GM12878 (cell line): ENCODE measurements at regions not wholly inside any gene's neighbourhood (a gene's known extent, or its start where the extent isn't known, plus 50 kb on each side); places are given as distances from the start of the nearest gene placed in this dataset.

Experiments
- ATAC-seq: fragments of 200-7000 bp; cut with Tn5 transposase; 3 replicates; pipeline ENCODE4 v1.9.1; 2020; ENCODE audit warnings: mild to moderate bottlenecking, moderate library complexity
- BruUV-seq: library from RNA; stranded (reverse); fragments of 400-500 nt; replicated peaks from 2 replicates; lab custom pipeline; 2021; lab: Mats Ljungman, UMichigan
- CTCF ChIA-PET: fragments of 300-600 bp; sonication (Branson Sonifier 250); formaldehyde crosslinking; extraction: SDS; loops from one replicate; lab custom pipeline; 2021; ENCODE audit warnings: inconsistent platforms; lab: Yijun Ruan, JAX
- POLR2A ChIA-PET: fragments of 350-600 bp; formaldehyde crosslinking; extraction: SDS; loops from one replicate; lab custom pipeline; 2021; ENCODE audit warnings: inconsistent platforms; lab: Charles Lee
- RAD21 ChIA-PET: fragments of 300-600 bp; sonication (Branson Sonifier 250); formaldehyde crosslinking; loops from one replicate; lab custom pipeline; 2023; ENCODE audit warnings: antibody characterized with exemption; ENCODE audit not compliant: unreplicated experiment; lab: Charles Lee
- SMC1A ChIA-PET: fragments of 300-600 bp; sonication (Branson Sonifier 250); formaldehyde crosslinking; loops from one replicate; lab custom pipeline; 2023; ENCODE audit not compliant: unreplicated experiment, uncharacterized antibody; lab: Charles Lee
- DNase-seq: peaks from one replicate; pipeline ENCODE4 v3.0.0-alpha.2; 2011; ENCODE audit warnings: low read depth, low spot score
- FAIRE-seq: peaks from 3 replicates; lab custom pipeline; 2011; peaks lifted over from hg19 to GRCh38; lab: Jason Lieb, UNC
- H2AFZ ChIP-seq: 2 replicates; pipeline ENCODE4 v1.6.0; 2011; ENCODE audit warnings: low read depth, low read length, control low read depth; ENCODE audit not compliant: control insufficient read depth
- H3K27ac ChIP-seq: 2 replicates; pipeline ENCODE4 v1.5.1; 2011; ENCODE audit warnings: control low read depth; ENCODE audit not compliant: control insufficient read depth, insufficient read depth
- H3K27me3 ChIP-seq, 2 experiments: replicated peaks in 1 of 2; 2 replicates each; pipeline versions ENCODE4 v1.6.0 to v1.6.1; 2011; ENCODE audit warnings: low read length in 1 of 2; ENCODE audit not compliant: control insufficient read depth in 2 of 2, insufficient read depth in 2 of 2
- H3K36me3 ChIP-seq, 2 experiments: 2 replicates each; pipeline ENCODE4 v1.5.1; 2011; ENCODE audit warnings: low read length in 1 of 2; ENCODE audit not compliant: control insufficient read depth in 2 of 2, insufficient read depth in 2 of 2
- H3K4me1 ChIP-seq: 2 replicates; pipeline ENCODE4 v1.6.1; 2011; ENCODE audit warnings: mild to moderate bottlenecking, low read length, moderate library complexity, mixed read lengths; ENCODE audit not compliant: control insufficient read depth, insufficient read depth
- H3K4me2 ChIP-seq: 2 replicates; pipeline ENCODE4 v1.6.0; 2011; ENCODE audit warnings: control low read depth; ENCODE audit not compliant: control insufficient read depth, insufficient read depth
- H3K4me3 ChIP-seq: fragments of 200-600 bp; sonication (generic); 2 replicates; pipeline ENCODE4 v1.5.1; 2016
- H3K79me2 ChIP-seq: 2 replicates; pipeline ENCODE4 v1.6.0; 2011; ENCODE audit warnings: low read length; ENCODE audit not compliant: control insufficient read depth, insufficient read depth
- H3K9ac ChIP-seq: 2 replicates; pipeline ENCODE4 v1.8.0; 2011; ENCODE audit warnings: low read length, control low read depth, mixed read lengths; ENCODE audit not compliant: control insufficient read depth, insufficient read depth
- H3K9me3 ChIP-seq: replicated peaks from 3 replicates; pipeline ENCODE4 v1.5.1; 2011; ENCODE audit warnings: mild to moderate bottlenecking, low read length; ENCODE audit not compliant: control insufficient read depth, insufficient read depth
- H4K20me1 ChIP-seq: 2 replicates; pipeline ENCODE4 v1.6.0; 2011; ENCODE audit not compliant: control insufficient read depth, insufficient read depth
- ATF7 ChIP-seq: fragments of 450-650 bp; IDR thresholded peaks from 2 replicates; pipeline ENCODE4 v1.6.1; 2016; ENCODE audit warnings: low read depth, mild to moderate bottlenecking
- CHD1 ChIP-seq: IDR thresholded peaks from 2 replicates; pipeline ENCODE4 v1.6.1; 2012; ENCODE audit warnings: low read depth, low read length, improper control_type of control experiment
- WGBS: methylation state at CpG from one replicate; pipeline ENCODE4 v1.1.6; 2016; ENCODE audit warnings: low lambda C conversion rate; ENCODE audit not compliant: insufficient replicate concordance, insufficient coverage; ENCODE audit errors: missing lambda C conversion rate; 5-methylcytosine and 5-hydroxymethylcytosine counted together
- in situ Hi-C: fragments of 300-500 bp; cut with MboI; formaldehyde crosslinking; loops from 9 replicates; pipeline ENCODE4 v1.14.3; 2018; ENCODE audit warnings: mixed read lengths
- intact Hi-C: fragments of 100-400 bp; cut with micrococcal nuclease; formaldehyde crosslinking; loops from one replicate; pipeline ENCODE4 v1.14.2; 2022; ENCODE audit not compliant: unreplicated experiment
- TF ChIP-seq, protein P1 (sequence below): IDR thresholded peaks from 2 replicates; pipeline ENCODE4 v1.6.1; 2011; ENCODE audit warnings: low read depth, mild to moderate bottlenecking, low read length, moderate library complexity, borderline replicate concordance; ENCODE audit errors: extremely low read depth
- TF ChIP-seq, protein P2 (sequence below): fragments of 150-350 bp; IDR thresholded peaks from 2 replicates; pipeline ENCODE4 v1.6.1; 2016; ENCODE audit warnings: low read depth, low read length

DNA sequence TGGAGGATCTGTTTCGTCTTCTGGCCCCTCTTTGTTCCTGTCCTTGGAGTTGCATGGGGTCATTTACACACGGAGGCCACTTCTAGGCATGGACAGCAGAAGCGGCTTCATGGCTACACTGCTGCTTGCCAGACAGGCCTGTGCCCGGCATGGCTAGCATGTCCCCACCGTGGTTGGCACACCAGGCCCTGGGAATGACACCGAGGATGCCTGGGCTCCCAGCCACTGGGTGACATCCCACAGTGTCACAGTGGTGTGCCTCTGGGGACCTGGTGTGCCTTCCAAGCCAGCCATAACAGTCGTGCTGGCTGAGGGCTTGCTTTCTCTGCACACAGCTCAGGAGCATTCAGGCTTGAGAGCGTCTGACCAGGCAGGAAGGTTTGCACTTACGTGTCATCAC is 910.1 kb downstream of the TBC1D22A start:
- no peak for FAIRE-seq
- CTCF ChIA-PET = no interaction called here

More for the DNA sequence above, 910.1 kb downstream of the TBC1D22A start:
- no peaks in the 10 kb centered on the region for H3K36me3 ChIP-seq
- no peaks in the 10 kb centered on the region; the same call in 2 of the 3 replicates for H3K9me3 ChIP-seq
- H4K20me1 ChIP-seq = no peaks in the 10 kb centered on the region
- in situ Hi-C loops = no loop called here
- WGBS = 23% methylated on average over 7 of the region's 9 CpGs
- ChIA-PET POLR2A (no interaction called here), SMC1A (no interaction called here), RAD21 (no interaction called here)
- no peak overlapping the region for H3K4me2 ChIP-seq
- H3K79me2 ChIP-seq = no peaks in the 10 kb centered on the region
- no TSS peak for BruUV-seq
- no peak overlapping the region for H3K9ac ChIP-seq
- no peak overlapping the region for H3K4me3 ChIP-seq
- H2AFZ ChIP-seq = no peak overlapping the region
- no peak for ATAC-seq
- intact Hi-C loops = no loop called here
- no peaks in the 10 kb centered on the region for H3K27me3 ChIP-seq
- TF ChIP-seq, protein P1, sequence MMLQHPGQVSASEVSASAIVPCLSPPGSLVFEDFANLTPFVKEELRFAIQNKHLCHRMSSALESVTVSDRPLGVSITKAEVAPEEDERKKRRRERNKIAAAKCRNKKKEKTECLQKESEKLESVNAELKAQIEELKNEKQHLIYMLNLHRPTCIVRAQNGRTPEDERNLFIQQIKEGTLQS = no peak
- TF ChIP-seq CHD1 = no peak
- TF ChIP-seq ATF7 = no peak
- TF ChIP-seq, protein P2, sequence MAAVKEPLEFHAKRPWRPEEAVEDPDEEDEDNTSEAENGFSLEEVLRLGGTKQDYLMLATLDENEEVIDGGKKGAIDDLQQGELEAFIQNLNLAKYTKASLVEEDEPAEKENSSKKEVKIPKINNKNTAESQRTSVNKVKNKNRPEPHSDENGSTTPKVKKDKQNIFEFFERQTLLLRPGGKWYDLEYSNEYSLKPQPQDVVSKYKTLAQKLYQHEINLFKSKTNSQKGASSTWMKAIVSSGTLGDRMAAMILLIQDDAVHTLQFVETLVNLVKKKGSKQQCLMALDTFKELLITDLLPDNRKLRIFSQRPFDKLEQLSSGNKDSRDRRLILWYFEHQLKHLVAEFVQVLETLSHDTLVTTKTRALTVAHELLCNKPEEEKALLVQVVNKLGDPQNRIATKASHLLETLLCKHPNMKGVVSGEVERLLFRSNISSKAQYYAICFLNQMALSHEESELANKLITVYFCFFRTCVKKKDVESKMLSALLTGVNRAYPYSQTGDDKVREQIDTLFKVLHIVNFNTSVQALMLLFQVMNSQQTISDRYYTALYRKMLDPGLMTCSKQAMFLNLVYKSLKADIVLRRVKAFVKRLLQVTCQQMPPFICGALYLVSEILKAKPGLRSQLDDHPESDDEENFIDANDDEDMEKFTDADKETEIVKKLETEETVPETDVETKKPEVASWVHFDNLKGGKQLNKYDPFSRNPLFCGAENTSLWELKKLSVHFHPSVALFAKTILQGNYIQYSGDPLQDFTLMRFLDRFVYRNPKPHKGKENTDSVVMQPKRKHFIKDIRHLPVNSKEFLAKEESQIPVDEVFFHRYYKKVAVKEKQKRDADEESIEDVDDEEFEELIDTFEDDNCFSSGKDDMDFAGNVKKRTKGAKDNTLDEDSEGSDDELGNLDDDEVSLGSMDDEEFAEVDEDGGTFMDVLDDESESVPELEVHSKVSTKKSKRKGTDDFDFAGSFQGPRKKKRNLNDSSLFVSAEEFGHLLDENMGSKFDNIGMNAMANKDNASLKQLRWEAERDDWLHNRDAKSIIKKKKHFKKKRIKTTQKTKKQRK = no peak
- no peak overlapping the region for H3K27ac ChIP-seq
- no peaks in the 10 kb centered on the region for H3K4me1 ChIP-seq
- no peak for DNase-seq
